ENCODE measurements at regions not wholly inside any gene's neighbourhood (a gene's known extent, or its start where the extent isn't known, plus 50 kb on each side); places are given as distances from the start of the nearest gene placed in this dataset.
"Not testable (repeated sequence)": the region's sequence is repeated elsewhere in the genome, so short reads cannot be mapped to it uniquely, and the experiment has no call there.

DNA sequence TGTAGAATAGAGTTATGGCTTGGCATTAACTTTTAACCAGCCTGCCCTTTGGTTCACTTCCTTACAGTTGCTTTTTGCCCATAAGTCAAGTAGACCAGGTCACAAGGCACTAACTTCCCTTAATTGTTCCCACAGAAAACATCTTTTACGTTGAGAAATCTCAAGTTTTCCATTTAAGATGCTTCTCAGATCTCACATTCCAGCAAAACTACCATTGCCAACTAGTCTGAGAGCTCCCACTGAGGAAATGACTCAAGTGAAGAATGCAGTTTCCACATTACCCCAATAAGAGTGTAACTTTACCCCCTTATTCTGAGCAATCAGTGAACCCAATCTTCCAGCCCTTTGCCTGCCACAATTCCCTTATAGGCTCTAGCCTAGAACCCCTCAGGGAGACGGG is 502.2 kb upstream of the OLFM3 start:
- DNase-seq: no peak

DNA sequence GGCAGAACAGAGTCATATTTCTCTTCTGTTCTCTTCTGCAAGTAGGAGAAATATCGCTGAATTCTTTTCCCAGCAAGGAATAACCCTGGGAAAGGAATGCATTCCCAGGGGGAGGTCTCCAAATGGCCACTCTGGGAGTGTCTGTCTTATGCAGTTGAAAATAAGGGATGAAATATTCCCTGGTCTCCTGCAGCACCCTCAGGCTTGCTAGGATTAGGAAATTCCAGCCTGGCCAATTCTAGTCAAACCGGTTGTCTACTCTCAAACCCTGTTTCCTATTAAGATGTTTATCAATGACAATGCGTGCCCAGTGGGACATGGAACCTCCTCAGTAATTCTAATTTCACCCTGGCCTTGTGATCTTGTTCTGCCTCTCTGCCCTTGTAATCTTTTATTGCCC is 501.1 kb upstream of the OLFM3 start:
- not testable (repeated sequence) for DNase-seq

DNA sequence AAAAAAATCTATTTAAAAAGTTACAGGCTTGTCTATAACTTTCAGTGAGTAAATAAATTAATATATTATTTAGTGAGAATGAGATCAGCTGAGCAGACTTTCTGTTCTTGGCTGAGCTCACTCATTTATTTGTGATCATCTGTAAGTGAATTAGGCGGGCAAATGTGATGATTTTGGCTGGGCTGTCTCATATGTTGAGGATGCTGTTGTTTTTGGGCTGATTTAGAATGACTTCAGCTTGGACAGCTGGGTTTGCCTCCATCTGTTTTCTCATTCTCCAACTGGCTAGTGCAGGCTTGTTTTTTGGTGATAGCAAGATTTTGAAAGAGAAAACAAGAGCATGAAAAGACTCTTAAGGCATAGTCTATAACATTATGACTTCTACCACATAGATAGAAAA is 475.8 kb upstream of the OLFM3 start:
- no peak for DNase-seq

DNA sequence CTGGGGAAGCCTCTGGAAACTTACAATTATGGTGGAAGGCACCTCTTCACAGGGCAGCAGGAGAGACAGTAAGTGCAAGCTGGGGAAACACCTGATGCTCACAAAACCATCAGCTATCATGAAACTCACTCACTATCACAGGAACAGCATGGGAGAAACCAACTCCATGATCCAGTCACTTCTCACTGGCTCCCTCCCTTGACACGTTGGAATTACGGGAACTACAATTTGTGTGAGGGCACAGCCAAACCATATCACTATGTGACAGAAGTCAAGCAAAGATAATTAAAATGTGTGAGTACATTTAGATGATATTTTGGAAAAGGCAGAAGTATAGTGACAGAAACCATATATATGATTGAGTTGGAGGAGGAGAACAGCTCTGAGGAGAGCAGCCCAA is 474.0 kb upstream of the OLFM3 start:
- no peak for DNase-seq

DNA sequence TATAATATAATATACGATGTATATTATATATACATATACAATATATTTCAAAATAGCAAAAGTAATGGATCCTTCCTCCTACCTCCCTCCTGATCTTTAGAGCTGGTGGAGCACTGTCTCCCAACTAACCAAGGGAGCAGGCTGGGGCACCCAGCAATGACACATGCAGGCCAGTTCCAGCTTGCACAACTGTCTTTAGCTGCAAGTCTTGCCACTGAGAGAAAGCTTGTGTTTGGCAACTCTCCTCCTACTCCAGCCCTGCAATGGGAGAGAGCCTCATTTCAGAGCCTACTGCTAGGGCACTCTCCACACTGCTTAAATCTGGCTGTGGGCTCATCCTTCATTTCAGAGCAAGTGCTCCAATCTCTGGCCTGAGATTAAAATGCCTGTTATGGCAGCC is 469.8 kb upstream of the OLFM3 start:
- DNase-seq: no peak

DNA sequence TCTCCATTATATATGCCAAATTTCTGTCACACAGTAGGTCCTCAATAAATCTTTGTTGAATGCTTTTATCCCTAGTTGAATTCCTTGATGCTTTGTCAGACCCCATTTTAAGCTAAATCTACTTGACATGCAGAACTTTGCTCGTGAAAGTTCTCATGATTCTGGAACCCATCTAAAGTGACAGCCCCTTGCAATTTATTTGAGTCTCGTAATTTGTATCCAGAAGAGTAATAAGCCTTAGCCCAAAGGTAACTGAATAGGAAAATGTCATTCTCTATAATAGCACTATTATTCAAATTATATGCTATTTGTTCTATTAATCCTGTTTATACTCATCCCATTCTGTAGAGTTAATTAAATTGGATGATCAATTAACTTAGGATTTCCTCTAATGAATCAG is 466.6 kb upstream of the OLFM3 start:
- DNase-seq: no peak

DNA sequence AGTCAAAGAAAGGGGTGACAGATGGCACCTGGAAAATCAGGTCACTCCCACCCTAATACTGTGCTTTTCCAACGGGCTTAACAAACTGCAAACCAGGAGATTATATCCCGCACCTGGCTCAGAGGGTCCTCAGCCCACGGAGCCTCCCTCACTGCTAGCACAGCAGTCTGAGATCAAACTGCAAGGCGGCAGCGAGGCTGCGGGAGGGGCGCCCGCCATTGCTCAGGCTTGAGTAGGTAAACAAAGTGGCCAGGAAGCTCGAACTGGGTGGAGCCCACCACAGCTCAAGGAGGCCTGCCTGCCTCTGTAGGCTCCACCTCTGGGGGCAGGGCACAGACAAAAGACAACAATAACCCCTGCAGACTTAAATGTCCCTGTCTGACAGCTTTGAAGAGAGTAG is 445.6 kb upstream of the OLFM3 start:
- DNase-seq: not testable (repeated sequence)

DNA sequence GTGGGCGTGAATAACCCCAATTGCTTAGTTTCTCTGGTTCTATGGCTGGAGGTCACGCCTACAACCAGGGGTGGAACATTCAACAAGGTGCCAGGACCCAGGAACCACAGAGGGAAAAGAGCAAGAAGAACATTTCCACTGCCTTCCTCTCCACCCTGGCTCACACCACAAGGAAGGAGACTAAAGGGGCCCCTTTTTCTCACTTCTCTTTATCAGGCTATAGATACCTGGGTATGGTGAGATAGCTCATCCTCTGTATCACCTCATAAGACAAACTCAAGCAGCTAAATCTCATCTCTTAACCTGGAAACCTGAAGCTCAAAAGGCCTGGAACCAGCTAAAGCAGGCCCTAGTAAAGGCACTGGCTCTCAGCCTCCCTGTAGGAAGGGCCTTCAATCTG is 438.8 kb upstream of the OLFM3 start:
- no peak for DNase-seq

DNA sequence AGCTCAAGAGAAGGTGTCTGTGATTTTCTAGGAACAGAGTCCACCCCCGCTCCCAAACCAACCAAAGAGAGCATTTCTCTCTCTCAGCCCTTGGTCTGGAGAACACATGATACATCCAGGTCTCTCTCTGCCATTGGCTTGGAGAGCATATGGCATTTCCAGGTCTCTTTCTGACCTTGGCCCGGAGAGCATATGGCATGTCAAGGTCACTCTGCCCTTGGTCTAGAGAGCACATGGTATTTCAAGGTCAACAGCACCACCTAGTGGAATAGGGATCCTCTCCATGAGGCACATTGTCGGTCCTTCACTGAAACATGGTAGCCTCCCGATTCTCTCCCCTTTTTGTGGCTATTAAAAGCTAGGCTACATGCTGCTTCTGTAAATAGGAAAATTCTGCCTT is 437.7 kb upstream of the OLFM3 start:
- DNase-seq: peak; percentile 1 to 16

DNA sequence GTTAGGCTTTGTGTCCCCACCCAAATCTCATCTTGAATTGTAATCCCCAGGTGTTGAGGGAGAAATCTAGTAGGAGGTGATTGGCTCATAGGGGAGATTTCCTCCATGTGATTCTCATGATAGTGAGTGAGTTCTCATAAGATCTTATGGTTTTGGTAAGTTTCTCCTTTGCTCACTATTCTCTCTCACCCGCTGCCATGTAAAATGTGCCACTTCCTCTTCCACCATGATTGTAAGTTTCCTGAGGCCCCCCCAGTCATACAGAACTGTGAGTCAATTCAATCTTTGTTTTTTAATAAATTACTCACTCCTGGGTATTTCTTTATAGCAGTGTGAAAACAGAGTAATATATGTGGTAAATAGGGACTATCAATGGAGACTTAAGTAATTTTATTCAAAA is 434.5 kb upstream of the OLFM3 start:
- DNase-seq: no peak

DNA sequence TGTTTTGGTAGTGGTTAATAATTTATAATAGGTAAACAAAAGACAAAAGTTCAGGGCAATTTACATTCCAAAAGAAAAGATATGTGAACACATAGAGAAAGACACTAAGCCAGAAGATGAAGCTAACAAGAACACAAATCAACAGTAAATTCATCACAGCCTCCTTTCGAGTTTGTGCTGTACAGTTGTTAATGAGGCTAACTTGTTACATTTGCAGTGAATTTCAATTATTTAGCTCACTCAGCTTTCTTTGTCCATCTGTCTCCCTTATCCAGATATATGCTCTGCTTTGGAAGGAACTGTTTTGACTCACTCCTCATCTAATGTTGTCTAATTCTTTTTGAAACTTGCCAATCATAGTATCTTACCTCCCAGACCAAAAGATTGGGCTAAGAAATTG is 423.3 kb upstream of the OLFM3 start:
- no peak for DNase-seq

Data from NCI-H2081 (cell line).